Adrenal gland (tissue), 5 donors: ENCODE measurements at regions not wholly inside any gene's neighbourhood (a gene's known extent, or its start where the extent isn't known, plus 50 kb on each side); places are given as distances from the start of the nearest gene placed in this dataset.

Source experiments
- POLR2A ChIP-seq, 2 donors: fragments of 450-650 bp; IDR thresholded peaks; one replicate each; pipeline ENCODE4 v1.6.1; 2017; ENCODE audit warnings: antibody characterized with exemption in 2 of 2, mild to moderate bottlenecking in 2 of 2, moderate library complexity in 1 of 2
- TF ChIP-seq, protein P1 (sequence below), 6 experiments: fragments of 450-650 bp in 4 of 6; fragments of 200-600 bp in 2 of 6; sonication (generic) in 1 of 6; IDR thresholded peaks; 1 replicate in 5 of 6; 2 replicates in 1 of 6; pipeline versions ENCODE4 v1.5.1 to v1.8.0; 2016 to 2021; ENCODE audit warnings: antibody characterized with exemption in 6 of 6, mild to moderate bottlenecking in 2 of 6, moderate library complexity in 1 of 6
- donor health status: DM: no; HTN: no; CAD: no.

DNA sequence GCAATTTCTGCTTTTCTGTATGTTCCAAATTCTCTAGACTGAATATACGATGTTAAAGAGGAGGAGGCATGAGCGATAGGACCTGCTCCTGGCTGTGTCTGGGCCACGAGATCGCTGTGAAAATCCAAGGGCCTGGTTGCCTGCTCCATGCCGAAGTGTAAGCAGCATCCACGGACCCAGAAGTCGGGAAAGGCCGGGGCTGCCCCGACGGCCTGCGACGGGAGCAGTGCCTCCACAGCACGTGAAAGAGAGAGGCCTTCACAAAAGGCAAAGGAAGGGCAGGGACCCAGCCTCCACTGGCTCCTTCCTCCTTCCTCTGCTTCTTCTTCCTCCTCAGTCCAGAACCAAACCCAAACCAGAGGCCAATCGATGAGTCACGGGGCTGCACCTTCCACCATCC lies 122.9 kb upstream of the MGMT start:
- no peak for TF ChIP-seq POLR2A (IDR thresholded peaks at IDR 0.05)
- TF ChIP-seq, protein P1, sequence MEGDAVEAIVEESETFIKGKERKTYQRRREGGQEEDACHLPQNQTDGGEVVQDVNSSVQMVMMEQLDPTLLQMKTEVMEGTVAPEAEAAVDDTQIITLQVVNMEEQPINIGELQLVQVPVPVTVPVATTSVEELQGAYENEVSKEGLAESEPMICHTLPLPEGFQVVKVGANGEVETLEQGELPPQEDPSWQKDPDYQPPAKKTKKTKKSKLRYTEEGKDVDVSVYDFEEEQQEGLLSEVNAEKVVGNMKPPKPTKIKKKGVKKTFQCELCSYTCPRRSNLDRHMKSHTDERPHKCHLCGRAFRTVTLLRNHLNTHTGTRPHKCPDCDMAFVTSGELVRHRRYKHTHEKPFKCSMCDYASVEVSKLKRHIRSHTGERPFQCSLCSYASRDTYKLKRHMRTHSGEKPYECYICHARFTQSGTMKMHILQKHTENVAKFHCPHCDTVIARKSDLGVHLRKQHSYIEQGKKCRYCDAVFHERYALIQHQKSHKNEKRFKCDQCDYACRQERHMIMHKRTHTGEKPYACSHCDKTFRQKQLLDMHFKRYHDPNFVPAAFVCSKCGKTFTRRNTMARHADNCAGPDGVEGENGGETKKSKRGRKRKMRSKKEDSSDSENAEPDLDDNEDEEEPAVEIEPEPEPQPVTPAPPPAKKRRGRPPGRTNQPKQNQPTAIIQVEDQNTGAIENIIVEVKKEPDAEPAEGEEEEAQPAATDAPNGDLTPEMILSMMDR (IDR thresholded peaks at IDR 0.05), result no peak
